GM23338 (cell line): ENCODE measurements at regions not wholly inside any gene's neighbourhood (a gene's known extent, or its start where the extent isn't known, plus 50 kb on each side); places are given as distances from the start of the nearest gene placed in this dataset.

Experiments used
- ATAC-seq: fragments of 200-7000 bp; cut with Tn5 transposase; 3 replicates; pipeline ENCODE4 v1.9.1; 2020
- DNase-seq: peaks from one replicate; pipeline ENCODE4 v3.0.0-alpha.2; 2015; ENCODE audit warnings: low spot score
- H2AFZ ChIP-seq: fragments of 200-600 bp; sonication (generic); 2 replicates; pipeline ENCODE4 v1.8.0; 2016; ENCODE audit warnings: antibody characterized with exemption, mild to moderate bottlenecking, moderate library complexity
- H3F3A ChIP-seq: fragments of 200-600 bp; sonication (generic); replicated peaks from 2 replicates; pipeline ENCODE4 v1.8.0; 2017; ENCODE audit warnings: antibody characterized with exemption, mixed run types, low read depth
- H3K27ac ChIP-seq: fragments of 200-600 bp; sonication (generic); 2 replicates; pipeline ENCODE4 v1.6.1; 2016; ENCODE audit warnings: low read depth
- H3K27me3 ChIP-seq: fragments of 200-600 bp; sonication (generic); 2 replicates; pipeline ENCODE4 v1.8.0; 2016; ENCODE audit warnings: mild to moderate bottlenecking, mixed run types, moderate library complexity; ENCODE audit not compliant: insufficient read depth
- H3K36me3 ChIP-seq: fragments of 200-600 bp; sonication (generic); 2 replicates; pipeline ENCODE4 v1.8.0; 2016; ENCODE audit warnings: mild to moderate bottlenecking; ENCODE audit not compliant: insufficient read depth
- H3K4me1 ChIP-seq: fragments of 200-600 bp; sonication (generic); 2 replicates; pipeline ENCODE4 v1.8.0; 2016; ENCODE audit warnings: mild to moderate bottlenecking, moderate library complexity; ENCODE audit not compliant: insufficient read depth
- H3K4me2 ChIP-seq: fragments of 200-600 bp; sonication (generic); 2 replicates; pipeline ENCODE4 v1.7.1; 2017; ENCODE audit warnings: mixed run types
- H3K4me3 ChIP-seq: fragments of 200-600 bp; sonication (generic); 2 replicates; pipeline ENCODE4 v1.6.1; 2016; ENCODE audit warnings: mixed run types
- H3K79me2 ChIP-seq: fragments of 200-600 bp; sonication (generic); replicated peaks from 2 replicates; pipeline ENCODE4 v1.8.0; 2017; ENCODE audit warnings: mild to moderate bottlenecking; ENCODE audit not compliant: insufficient read depth
- H3K9me2 ChIP-seq: fragments of 200-600 bp; sonication (generic); 2 replicates; pipeline ENCODE4 v1.8.0; 2017; ENCODE audit not compliant: insufficient read depth
- H4K20me1 ChIP-seq: fragments of 200-600 bp; sonication (generic); replicated peaks from 2 replicates; pipeline ENCODE4 v1.8.0; 2017; ENCODE audit warnings: mild to moderate bottlenecking; ENCODE audit not compliant: insufficient read depth
- H3K27ac Mint-ChIP-seq: 2 replicates; pipeline ENCODE4 v1.8.0; 2020; ENCODE audit warnings: inconsistent platforms, mild to moderate bottlenecking, moderate library complexity, mixed read lengths
- H3K27me3 Mint-ChIP-seq: 3 replicates; pipeline ENCODE4 v1.8.0; 2022; ENCODE audit warnings: low read depth, mild to moderate bottlenecking, moderate library complexity, mixed read lengths, inconsistent platforms; ENCODE audit not compliant: insufficient read depth, poor library complexity
- H3K36me3 Mint-ChIP-seq: 3 replicates; pipeline ENCODE4 v1.8.0; 2021; ENCODE audit warnings: low read depth, mild to moderate bottlenecking, inconsistent platforms, moderate library complexity, mixed read lengths
- H3K4me1 Mint-ChIP-seq: 3 replicates; pipeline ENCODE4 v1.8.0; 2020; ENCODE audit warnings: mild to moderate bottlenecking, inconsistent platforms, mixed read lengths
- H3K4me3 Mint-ChIP-seq: 3 replicates; pipeline ENCODE4 v1.8.0; 2021; ENCODE audit warnings: moderate library complexity, mild to moderate bottlenecking, inconsistent platforms, mixed read lengths
- H3K9me3 Mint-ChIP-seq: 3 replicates; pipeline ENCODE4 v1.8.0; 2020; ENCODE audit warnings: moderate library complexity, mild to moderate bottlenecking, inconsistent platforms, mixed read lengths
- CREB1 ChIP-seq: fragments of 250-450 bp; sonication (Bioruptor Pico); IDR thresholded peaks from 2 replicates; pipeline ENCODE4 v1.5.0; 2020; ENCODE audit warnings: low read depth, mild to moderate bottlenecking, moderate library complexity
- EZH2 ChIP-seq: fragments of 200-600 bp; sonication (generic); IDR thresholded peaks from one replicate; pipeline ENCODE4 v1.8.0; 2017; ENCODE audit warnings: antibody characterized with exemption, mild to moderate bottlenecking, low read depth; ENCODE audit not compliant: unreplicated experiment
- EZH2phosphoT487 ChIP-seq: fragments of 200-600 bp; sonication (generic); IDR thresholded peaks from one replicate; pipeline ENCODE4 v1.8.1; 2018; ENCODE audit warnings: antibody characterized with exemption; ENCODE audit not compliant: unreplicated experiment
- JUNB ChIP-seq: IDR thresholded peaks from one replicate; pipeline ENCODE4 v1.6.1; 2016; ENCODE audit warnings: antibody characterized with exemption; ENCODE audit not compliant: unreplicated experiment
- NANOG ChIP-seq: IDR thresholded peaks from 2 replicates; pipeline ENCODE4 v1.6.1; 2016; ENCODE audit warnings: antibody characterized with exemption, borderline replicate concordance
- POLR2AphosphoS5 ChIP-seq: IDR thresholded peaks from 2 replicates; pipeline ENCODE4 v1.6.1; 2016; ENCODE audit warnings: antibody characterized with exemption, low read depth
- STAT1 ChIP-seq: IDR thresholded peaks from one replicate; pipeline ENCODE4 v1.6.1; 2016; ENCODE audit warnings: antibody characterized with exemption; ENCODE audit not compliant: unreplicated experiment
- ZNF114 ChIP-seq: fragments of 250-450 bp; sonication (Bioruptor Pico); IDR thresholded peaks from 2 replicates; pipeline ENCODE4 v1.5.0; 2020; ENCODE audit warnings: mild to moderate bottlenecking, moderate library complexity
- ZNF331 ChIP-seq: fragments of 250-450 bp; sonication (Bioruptor Pico); IDR thresholded peaks from 2 replicates; pipeline ENCODE4 v1.5.0; 2020; ENCODE audit warnings: low read depth, mild to moderate bottlenecking, moderate library complexity
- TF ChIP-seq, protein P1 (sequence below): IDR thresholded peaks from 2 replicates; pipeline ENCODE4 v1.6.1; 2016; ENCODE audit warnings: antibody characterized with exemption
- TF ChIP-seq, protein P2 (sequence below): fragments of 250-450 bp; sonication (Bioruptor Pico); IDR thresholded peaks from 2 replicates; pipeline ENCODE4 v1.5.0; 2020; ENCODE audit warnings: mild to moderate bottlenecking, moderate library complexity
- TF ChIP-seq, protein P3 (sequence below): IDR thresholded peaks from one replicate; pipeline ENCODE4 v1.6.1; 2018; ENCODE audit warnings: antibody characterized with exemption; ENCODE audit not compliant: unreplicated experiment
- TF ChIP-seq, protein P4 (sequence below), 2 experiments: fragments of 200-600 bp in 1 of 2; sonication (generic) in 1 of 2; conservative IDR thresholded peaks; 2 replicates each; pipeline versions ENCODE4 v1.5.1 to v1.6.1; 2016 to 2017; ENCODE audit warnings: antibody characterized with exemption in 2 of 2, low read depth in 2 of 2, mild to moderate bottlenecking in 2 of 2, moderate library complexity in 1 of 2

DNA sequence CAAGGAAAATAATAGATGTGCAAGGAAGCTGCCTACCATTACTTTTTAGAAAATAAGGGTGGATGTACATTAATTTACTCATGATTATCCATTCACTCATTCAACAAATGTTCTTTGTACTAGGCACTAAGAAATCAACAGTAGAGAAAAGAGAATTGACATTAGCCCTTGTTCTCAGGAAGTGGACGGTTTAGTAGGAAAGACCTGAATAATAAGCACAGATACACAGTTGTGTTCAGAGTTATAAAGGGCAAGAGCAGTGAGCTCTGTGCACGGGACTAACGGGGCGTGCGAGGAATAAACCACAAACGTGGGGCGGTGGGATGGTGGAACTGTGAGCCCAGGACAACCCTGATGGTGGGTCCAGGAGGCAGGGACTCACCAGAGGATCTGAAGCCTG is 94.4 kb upstream of the MBOAT2 start:
- no peaks in the 10 kb centered on the region for H3K9me2 ChIP-seq
- H3K9me3 Mint-ChIP-seq = no peaks in the 10 kb centered on the region
- H4K20me1 ChIP-seq = no peaks in the 10 kb centered on the region
- no peak overlapping the region for H3K4me3 ChIP-seq
- H3K36me3 ChIP-seq = no peaks in the 10 kb centered on the region
- TF ChIP-seq EZH2 = no peak
- no peak for TF ChIP-seq STAT1
- no peak for TF ChIP-seq CREB1
- TF ChIP-seq, protein P1, sequence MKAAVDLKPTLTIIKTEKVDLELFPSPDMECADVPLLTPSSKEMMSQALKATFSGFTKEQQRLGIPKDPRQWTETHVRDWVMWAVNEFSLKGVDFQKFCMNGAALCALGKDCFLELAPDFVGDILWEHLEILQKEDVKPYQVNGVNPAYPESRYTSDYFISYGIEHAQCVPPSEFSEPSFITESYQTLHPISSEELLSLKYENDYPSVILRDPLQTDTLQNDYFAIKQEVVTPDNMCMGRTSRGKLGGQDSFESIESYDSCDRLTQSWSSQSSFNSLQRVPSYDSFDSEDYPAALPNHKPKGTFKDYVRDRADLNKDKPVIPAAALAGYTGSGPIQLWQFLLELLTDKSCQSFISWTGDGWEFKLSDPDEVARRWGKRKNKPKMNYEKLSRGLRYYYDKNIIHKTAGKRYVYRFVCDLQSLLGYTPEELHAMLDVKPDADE = no peak
- TF ChIP-seq, protein P2, sequence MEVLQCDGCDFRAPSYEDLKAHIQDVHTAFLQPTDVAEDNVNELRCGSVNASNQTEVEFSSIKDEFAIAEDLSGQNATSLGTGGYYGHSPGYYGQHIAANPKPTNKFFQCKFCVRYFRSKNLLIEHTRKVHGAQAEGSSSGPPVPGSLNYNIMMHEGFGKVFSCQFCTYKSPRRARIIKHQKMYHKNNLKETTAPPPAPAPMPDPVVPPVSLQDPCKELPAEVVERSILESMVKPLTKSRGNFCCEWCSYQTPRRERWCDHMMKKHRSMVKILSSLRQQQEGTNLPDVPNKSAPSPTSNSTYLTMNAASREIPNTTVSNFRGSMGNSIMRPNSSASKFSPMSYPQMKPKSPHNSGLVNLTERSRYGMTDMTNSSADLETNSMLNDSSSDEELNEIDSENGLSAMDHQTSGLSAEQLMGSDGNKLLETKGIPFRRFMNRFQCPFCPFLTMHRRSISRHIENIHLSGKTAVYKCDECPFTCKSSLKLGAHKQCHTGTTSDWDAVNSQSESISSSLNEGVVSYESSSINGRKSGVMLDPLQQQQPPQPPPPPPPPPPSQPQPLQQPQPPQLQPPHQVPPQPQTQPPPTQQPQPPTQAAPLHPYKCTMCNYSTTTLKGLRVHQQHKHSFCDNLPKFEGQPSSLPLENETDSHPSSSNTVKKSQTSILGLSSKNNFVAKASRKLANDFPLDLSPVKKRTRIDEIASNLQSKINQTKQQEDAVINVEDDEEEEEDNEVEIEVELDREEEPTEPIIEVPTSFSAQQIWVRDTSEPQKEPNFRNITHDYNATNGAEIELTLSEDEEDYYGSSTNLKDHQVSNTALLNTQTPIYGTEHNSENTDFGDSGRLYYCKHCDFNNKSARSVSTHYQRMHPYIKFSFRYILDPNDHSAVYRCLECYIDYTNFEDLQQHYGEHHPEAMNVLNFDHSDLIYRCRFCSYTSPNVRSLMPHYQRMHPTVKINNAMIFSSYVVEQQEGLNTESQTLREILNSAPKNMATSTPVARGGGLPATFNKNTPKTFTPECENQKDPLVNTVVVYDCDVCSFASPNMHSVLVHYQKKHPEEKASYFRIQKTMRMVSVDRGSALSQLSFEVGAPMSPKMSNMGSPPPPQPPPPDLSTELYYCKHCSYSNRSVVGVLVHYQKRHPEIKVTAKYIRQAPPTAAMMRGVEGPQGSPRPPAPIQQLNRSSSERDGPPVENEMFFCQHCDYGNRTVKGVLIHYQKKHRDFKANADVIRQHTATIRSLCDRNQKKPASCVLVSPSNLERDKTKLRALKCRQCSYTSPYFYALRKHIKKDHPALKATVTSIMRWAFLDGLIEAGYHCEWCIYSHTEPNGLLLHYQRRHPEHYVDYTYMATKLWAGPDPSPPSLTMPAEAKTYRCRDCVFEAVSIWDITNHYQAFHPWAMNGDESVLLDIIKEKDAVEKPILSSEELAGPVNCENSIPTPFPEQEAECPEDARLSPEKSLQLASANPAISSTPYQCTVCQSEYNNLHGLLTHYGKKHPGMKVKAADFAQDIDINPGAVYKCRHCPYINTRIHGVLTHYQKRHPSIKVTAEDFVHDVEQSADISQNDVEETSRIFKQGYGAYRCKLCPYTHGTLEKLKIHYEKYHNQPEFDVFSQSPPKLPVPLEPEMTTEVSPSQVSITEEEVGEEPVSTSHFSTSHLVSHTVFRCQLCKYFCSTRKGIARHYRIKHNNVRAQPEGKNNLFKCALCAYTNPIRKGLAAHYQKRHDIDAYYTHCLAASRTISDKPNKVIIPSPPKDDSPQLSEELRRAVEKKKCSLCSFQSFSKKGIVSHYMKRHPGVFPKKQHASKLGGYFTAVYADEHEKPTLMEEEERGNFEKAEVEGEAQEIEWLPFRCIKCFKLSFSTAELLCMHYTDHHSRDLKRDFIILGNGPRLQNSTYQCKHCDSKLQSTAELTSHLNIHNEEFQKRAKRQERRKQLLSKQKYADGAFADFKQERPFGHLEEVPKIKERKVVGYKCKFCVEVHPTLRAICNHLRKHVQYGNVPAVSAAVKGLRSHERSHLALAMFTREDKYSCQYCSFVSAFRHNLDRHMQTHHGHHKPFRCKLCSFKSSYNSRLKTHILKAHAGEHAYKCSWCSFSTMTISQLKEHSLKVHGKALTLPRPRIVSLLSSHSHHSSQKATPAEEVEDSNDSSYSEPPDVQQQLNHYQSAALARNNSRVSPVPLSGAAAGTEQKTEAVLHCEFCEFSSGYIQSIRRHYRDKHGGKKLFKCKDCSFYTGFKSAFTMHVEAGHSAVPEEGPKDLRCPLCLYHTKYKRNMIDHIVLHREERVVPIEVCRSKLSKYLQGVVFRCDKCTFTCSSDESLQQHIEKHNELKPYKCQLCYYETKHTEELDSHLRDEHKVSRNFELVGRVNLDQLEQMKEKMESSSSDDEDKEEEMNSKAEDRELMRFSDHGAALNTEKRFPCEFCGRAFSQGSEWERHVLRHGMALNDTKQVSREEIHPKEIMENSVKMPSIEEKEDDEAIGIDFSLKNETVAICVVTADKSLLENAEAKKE = no peak
- TF ChIP-seq ZNF114 (CRISPR knock-in tag) = no peak
- TF ChIP-seq, protein P3, sequence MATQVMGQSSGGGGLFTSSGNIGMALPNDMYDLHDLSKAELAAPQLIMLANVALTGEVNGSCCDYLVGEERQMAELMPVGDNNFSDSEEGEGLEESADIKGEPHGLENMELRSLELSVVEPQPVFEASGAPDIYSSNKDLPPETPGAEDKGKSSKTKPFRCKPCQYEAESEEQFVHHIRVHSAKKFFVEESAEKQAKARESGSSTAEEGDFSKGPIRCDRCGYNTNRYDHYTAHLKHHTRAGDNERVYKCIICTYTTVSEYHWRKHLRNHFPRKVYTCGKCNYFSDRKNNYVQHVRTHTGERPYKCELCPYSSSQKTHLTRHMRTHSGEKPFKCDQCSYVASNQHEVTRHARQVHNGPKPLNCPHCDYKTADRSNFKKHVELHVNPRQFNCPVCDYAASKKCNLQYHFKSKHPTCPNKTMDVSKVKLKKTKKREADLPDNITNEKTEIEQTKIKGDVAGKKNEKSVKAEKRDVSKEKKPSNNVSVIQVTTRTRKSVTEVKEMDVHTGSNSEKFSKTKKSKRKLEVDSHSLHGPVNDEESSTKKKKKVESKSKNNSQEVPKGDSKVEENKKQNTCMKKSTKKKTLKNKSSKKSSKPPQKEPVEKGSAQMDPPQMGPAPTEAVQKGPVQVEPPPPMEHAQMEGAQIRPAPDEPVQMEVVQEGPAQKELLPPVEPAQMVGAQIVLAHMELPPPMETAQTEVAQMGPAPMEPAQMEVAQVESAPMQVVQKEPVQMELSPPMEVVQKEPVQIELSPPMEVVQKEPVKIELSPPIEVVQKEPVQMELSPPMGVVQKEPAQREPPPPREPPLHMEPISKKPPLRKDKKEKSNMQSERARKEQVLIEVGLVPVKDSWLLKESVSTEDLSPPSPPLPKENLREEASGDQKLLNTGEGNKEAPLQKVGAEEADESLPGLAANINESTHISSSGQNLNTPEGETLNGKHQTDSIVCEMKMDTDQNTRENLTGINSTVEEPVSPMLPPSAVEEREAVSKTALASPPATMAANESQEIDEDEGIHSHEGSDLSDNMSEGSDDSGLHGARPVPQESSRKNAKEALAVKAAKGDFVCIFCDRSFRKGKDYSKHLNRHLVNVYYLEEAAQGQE = no peak
- TF ChIP-seq POLR2AphosphoS5 = no peak
- no peak for TF ChIP-seq NANOG
- no peak for TF ChIP-seq EZH2phosphoT487
- TF ChIP-seq JUNB = no peak
- TF ChIP-seq, protein P4, sequence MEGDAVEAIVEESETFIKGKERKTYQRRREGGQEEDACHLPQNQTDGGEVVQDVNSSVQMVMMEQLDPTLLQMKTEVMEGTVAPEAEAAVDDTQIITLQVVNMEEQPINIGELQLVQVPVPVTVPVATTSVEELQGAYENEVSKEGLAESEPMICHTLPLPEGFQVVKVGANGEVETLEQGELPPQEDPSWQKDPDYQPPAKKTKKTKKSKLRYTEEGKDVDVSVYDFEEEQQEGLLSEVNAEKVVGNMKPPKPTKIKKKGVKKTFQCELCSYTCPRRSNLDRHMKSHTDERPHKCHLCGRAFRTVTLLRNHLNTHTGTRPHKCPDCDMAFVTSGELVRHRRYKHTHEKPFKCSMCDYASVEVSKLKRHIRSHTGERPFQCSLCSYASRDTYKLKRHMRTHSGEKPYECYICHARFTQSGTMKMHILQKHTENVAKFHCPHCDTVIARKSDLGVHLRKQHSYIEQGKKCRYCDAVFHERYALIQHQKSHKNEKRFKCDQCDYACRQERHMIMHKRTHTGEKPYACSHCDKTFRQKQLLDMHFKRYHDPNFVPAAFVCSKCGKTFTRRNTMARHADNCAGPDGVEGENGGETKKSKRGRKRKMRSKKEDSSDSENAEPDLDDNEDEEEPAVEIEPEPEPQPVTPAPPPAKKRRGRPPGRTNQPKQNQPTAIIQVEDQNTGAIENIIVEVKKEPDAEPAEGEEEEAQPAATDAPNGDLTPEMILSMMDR (conservative IDR thresholded peaks at IDR 0.05; ENCODE audit: low read depth in 2 of 2) = no peak
- TF ChIP-seq ZNF331 (CRISPR knock-in tag) = no peak
- no peaks in the 10 kb centered on the region for H3K27me3 ChIP-seq
- H3K4me1 ChIP-seq = peaks cover 12% of the 10 kb centered on the region; the same call in 1 of the 2 replicates
- H3K27ac ChIP-seq = no peak overlapping the region
- H3K4me2 ChIP-seq = no peak overlapping the region
- H3K79me2 ChIP-seq = no peaks in the 10 kb centered on the region
- H3K36me3 Mint-ChIP-seq = no peaks in the 10 kb centered on the region
- H3K4me3 Mint-ChIP-seq = no peak overlapping the region
- no peak overlapping the region for H3K27ac Mint-ChIP-seq
- DNase-seq (no peak), ATAC-seq (no peak)
- H3F3A ChIP-seq = no peaks in the 10 kb centered on the region
- peaks cover 25% of the 10 kb centered on the region for H3K4me1 Mint-ChIP-seq
- no peak overlapping the region for H2AFZ ChIP-seq
- peaks cover 11% of the 10 kb centered on the region for H3K27me3 Mint-ChIP-seq
